ENCODE measurements at regions not wholly inside any gene's neighbourhood (a gene's known extent, or its start where the extent isn't known, plus 50 kb on each side); places are given as distances from the start of the nearest gene placed in this dataset.

GRCh38 chr9:17081351-17081750, 53.5 kb upstream of the CNTLN start:
- Histone ChIP-seq H2BK120ac (ENCODE audit: low read depth, low read length) (no peak overlapping the region), H2BK20ac (ENCODE audit: low read depth, low read length) (no peak overlapping the region), H3K4me2 (ENCODE audit: low read depth, low read length) (no peak overlapping the region), H3K9me1 (ENCODE audit: insufficient read depth, low read length) (no peaks in the 10 kb centered on the region), H2AFZ (replicated peaks; ENCODE audit: low read length, poor library complexity) (no peak overlapping the region), H2BK15ac (ENCODE audit: low read depth, low read length) (no peak overlapping the region), H3K23ac (ENCODE audit: low read depth, low read length) (no peak overlapping the region), H3K27ac (ENCODE audit: insufficient read depth, low read length) (no peak overlapping the region), H3K18ac (ENCODE audit: low read depth, low read length) (no peak overlapping the region), H3K4me3 (ENCODE audit: insufficient read depth, low read depth, low read length) (no peak overlapping the region), H3K56ac (ENCODE audit: extremely low read depth, insufficient read depth, low read length) (no peak overlapping the region), H2AK5ac (ENCODE audit: low read depth, low read length) (no peak overlapping the region), H4K20me1 (ENCODE audit: insufficient read depth, low read length) (no peaks in the 10 kb centered on the region), H3K14ac (replicated peaks; ENCODE audit: low read depth, low read length) (no peak overlapping the region), H3K9ac (ENCODE audit: low read depth, low read length) (no peak overlapping the region), H4K5ac (ENCODE audit: low read depth, low read length) (no peak overlapping the region), H2AK9ac (replicated peaks; ENCODE audit: low read depth, low read length, poor library complexity) (no peak overlapping the region), H2BK5ac (ENCODE audit: low read depth, low read length, poor library complexity, severe bottlenecking) (no peak overlapping the region), H3K79me1 (ENCODE audit: low read depth in 1 of 2, low read length in 2 of 2) (no peaks in the 10 kb centered on the region), H3K4ac (ENCODE audit: low read depth, low read length) (no peak overlapping the region), H3K9me3 (ENCODE audit: control insufficient read depth, insufficient read depth, low read length) (no peaks in the 10 kb centered on the region), H3K4me1 (ENCODE audit: control insufficient read depth, insufficient read depth, low read length) (no peaks in the 10 kb centered on the region; the same call in 1 of the 2 replicates), H4K91ac (ENCODE audit: insufficient read depth, low read depth, low read length) (no peak overlapping the region), H4K8ac (ENCODE audit: low read depth in 2 of 2, low read length in 2 of 2) (no peak overlapping the region), H3K36me3 (ENCODE audit: control insufficient read depth, insufficient read depth, low read length) (no peaks in the 10 kb centered on the region), H3K27me3 (ENCODE audit: control insufficient read depth, insufficient read depth, low read length) (no peaks in the 10 kb centered on the region)
- BruUV-seq (replicated peaks): no TSS peak
- intact Hi-C loops (cut with micrococcal nuclease) (no loop called here), dilution Hi-C loops (cut with HindIII; ENCODE audit: low sequenced_read_pairs, unreplicated experiment) (no loop called here), in situ Hi-C loops (cut with MboI; ENCODE audit: low sequenced_read_pairs) (no loop called here)
- POLR2A ChIA-PET (ENCODE audit: unreplicated experiment): no interaction called here
- WGBS, 2 experiments (ENCODE audit: extremely low coverage in 2 of 2, insufficient read length in 1 of 2): 92% methylated on average over 2 of the region's 8 CpGs; no CpG with 5 or more reads in 1 of the 2 experiments
- no peak for ATAC-seq (ENCODE audit: low read depth)
- CTCF ChIA-PET: no interaction called here
- no peak for DNase-seq
- TF ChIP-seq MXI1 (IDR thresholded peaks at IDR 0.05; ENCODE audit: borderline replicate concordance, low read depth, low read length) (no peak), RAD21 (IDR thresholded peaks at IDR 0.05; ENCODE audit: low read length) (no peak), SMC3 (IDR thresholded peaks at IDR 0.05; ENCODE audit: low read depth, low read length) (no peak), RFX5 (IDR thresholded peaks at IDR 0.05; ENCODE audit: low read depth, low read length) (no peak), FOS (IDR thresholded peaks at IDR 0.05; ENCODE audit: low read depth, low read length) (no peak), ELK1 (IDR thresholded peaks at IDR 0.05; ENCODE audit: borderline replicate concordance, low read depth, low read length) (no peak), MAZ (IDR thresholded peaks at IDR 0.05; ENCODE audit: borderline replicate concordance, low read depth, low read length) (no peak), CHD1 (IDR thresholded peaks at IDR 0.05; ENCODE audit: low read depth, low read length) (no peak), CEBPB (IDR thresholded peaks at IDR 0.05; ENCODE audit: low read depth, low read length) (no peak), MAFK (IDR thresholded peaks at IDR 0.05; ENCODE audit: low read depth, low read length) (no peak), USF2 (IDR thresholded peaks at IDR 0.05; ENCODE audit: low read depth, low read length) (no peak), NFE2L2 (IDR thresholded peaks at IDR 0.05; ENCODE audit: low read depth, low read length) (no peak), BHLHE40 (IDR thresholded peaks at IDR 0.05; ENCODE audit: low read depth, low read length) (no peak), CTCF (conservative IDR thresholded peaks at IDR 0.05; ENCODE audit: low read depth, low read length) (no peak), RCOR1 (IDR thresholded peaks at IDR 0.05; ENCODE audit: insufficient replicate concordance, low read length) (no peak), POLR2A (IDR thresholded peaks at IDR 0.05; ENCODE audit: low read depth, low read length) (no peak)

Measured in IMR-90 (cell line).